Skeletal muscle tissue (tissue), 3 donors: ENCODE measurements at regions not wholly inside any gene's neighbourhood (a gene's known extent, or its start where the extent isn't known, plus 50 kb on each side); places are given as distances from the start of the nearest gene placed in this dataset.

Experiments used
- H3K27ac ChIP-seq: one replicate; pipeline ENCODE4 v1.7.0; 2013; ENCODE audit warnings: mild to moderate bottlenecking, low read depth, low read length, inconsistent platforms
- H3K27me3 ChIP-seq, 3 donors: one replicate each; pipeline ENCODE4 v1.7.0; 2013; ENCODE audit warnings: low read length in 3 of 3; ENCODE audit not compliant: control insufficient read depth in 3 of 3, insufficient read depth in 3 of 3
- H3K36me3 ChIP-seq, 3 donors: one replicate each; pipeline ENCODE4 v1.7.0; 2013; ENCODE audit warnings: low read length in 3 of 3; ENCODE audit not compliant: control insufficient read depth in 3 of 3, insufficient read depth in 3 of 3
- H3K4me1 ChIP-seq, 3 donors: one replicate each; pipeline ENCODE4 v1.7.0; 2013; ENCODE audit warnings: low read length in 3 of 3, mild to moderate bottlenecking in 3 of 3; ENCODE audit not compliant: control insufficient read depth in 3 of 3, insufficient read depth in 3 of 3
- H3K4me3 ChIP-seq, 3 donors: one replicate each; pipeline ENCODE4 v1.7.0; 2013; ENCODE audit warnings: low read length in 3 of 3
- H3K9ac ChIP-seq, 3 donors: one replicate each; pipeline ENCODE4 v1.7.0; 2013; ENCODE audit warnings: low read length in 3 of 3, mild to moderate bottlenecking in 3 of 3, moderate library complexity in 2 of 3, low read depth in 1 of 3
- H3K9me3 ChIP-seq, 3 donors: one replicate each; pipeline ENCODE4 v1.7.0; 2013; ENCODE audit warnings: low read length in 3 of 3; ENCODE audit not compliant: control insufficient read depth in 3 of 3
- donor health status: Osteomylitis.

DNA sequence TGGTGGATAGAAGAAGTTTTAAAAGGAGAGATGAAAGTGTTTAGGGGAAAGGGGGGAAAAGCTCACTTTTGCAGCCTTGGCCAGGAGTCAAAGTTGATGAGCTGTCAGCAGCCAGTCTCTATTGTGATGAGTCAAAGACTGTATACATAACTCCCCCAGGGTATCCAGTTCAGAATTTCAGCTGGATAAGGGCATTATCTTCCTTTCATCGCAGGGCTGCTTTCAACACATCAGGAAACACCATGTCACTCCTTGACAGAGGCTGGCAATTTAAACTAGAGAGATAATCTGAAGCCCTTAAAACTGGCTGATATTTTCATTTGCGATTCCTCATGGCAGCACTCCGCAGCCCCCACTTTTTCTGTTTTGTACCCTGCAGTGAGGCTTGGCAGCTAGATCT is 328.5 kb downstream of the TBX15 start:
- H3K36me3 ChIP-seq: no peaks in the 10 kb centered on the region
- no peaks in the 10 kb centered on the region for H3K9me3 ChIP-seq
- no peak overlapping the region for H3K27ac ChIP-seq
- no peaks in the 10 kb centered on the region for H3K4me1 ChIP-seq
- no peak overlapping the region for H3K4me3 ChIP-seq
- H3K9ac ChIP-seq: no peak overlapping the region
- H3K27me3 ChIP-seq: no peaks in the 10 kb centered on the region

DNA sequence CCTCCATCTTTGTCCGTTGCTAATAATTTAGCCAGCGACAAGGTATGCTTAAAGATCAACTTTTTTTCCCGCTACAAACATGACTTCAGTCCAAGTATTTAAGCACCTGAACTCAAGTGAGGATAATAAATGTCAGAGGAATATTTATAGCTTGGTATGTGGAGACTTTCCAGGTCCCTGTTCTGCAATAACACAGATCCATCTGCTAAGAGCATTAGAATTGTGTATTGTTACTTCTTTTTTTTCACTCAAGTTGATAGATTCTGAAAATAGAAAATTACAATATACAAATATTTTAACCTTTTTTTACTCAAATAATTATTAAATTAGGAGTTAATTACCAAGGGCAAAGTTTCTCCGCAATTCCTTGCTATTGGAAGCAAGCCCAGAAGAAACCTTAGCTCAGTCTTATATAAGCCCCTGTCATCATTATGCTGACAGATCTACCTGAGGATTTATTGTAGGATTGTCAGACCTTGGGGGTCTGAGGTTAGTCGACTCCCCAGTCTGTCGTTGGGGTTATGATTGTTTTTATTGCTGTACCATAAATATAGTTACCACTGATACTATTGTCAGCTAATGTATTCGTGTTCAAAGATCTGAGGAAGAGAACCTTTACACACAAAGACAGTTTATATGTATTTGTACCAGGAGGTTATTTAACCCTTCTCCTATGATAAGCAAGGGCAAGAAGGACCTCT is 337.9 kb downstream of the TBX15 start:
- Histone ChIP-seq H3K4me1 (peaks cover 5 to 9% (median 6%) of the 10 kb centered on the region in 3 donors), H3K4me3 (no peak overlapping the region), H3K9ac (no peak overlapping the region), H3K36me3 (no peaks in the 10 kb centered on the region), H3K27me3 (no peaks in the 10 kb centered on the region), H3K27ac (no peak overlapping the region), H3K9me3 (no peaks in the 10 kb centered on the region)

DNA sequence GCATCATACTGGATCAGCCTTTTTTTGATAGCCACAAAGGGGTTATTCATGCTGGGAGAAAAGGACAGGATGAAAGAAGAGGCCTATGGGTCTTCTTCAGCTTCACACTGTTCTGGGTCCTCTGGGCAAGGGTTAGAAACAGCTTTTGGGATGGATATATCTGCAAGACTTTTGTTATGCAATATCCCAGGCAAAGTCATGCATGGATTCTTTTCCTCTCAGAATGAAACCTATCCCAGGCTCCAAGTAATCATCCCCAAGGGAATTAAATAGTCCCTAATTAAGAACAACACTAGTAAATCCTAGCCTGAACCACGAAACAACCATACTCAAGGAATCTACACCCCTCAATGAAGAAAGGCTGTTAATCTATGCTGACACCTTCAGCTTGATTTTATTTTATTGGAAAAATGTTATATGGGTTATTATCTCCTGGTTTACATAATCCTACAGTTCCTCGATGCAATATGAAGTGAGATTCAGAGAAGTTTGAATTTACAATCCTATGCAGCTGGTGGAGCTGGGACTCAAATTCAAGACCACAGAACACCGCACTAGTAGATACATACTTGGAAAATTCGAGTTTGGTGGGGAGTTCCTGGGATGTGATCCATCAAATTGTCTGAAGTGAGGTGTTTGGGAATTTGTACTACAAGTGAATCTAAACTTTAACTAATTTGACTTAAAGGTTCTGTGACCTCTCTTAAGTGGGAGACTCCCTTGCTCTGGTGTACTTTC is 338.6 kb downstream of the TBX15 start:
- Histone ChIP-seq H3K27ac (no peak overlapping the region), H3K36me3 (no peaks in the 10 kb centered on the region), H3K9ac (no peak overlapping the region), H3K27me3 (no peaks in the 10 kb centered on the region), H3K9me3 (no peaks in the 10 kb centered on the region), H3K4me1 (peaks cover 5 to 9% (median 6%) of the 10 kb centered on the region in 3 donors), H3K4me3 (no peak overlapping the region)

DNA sequence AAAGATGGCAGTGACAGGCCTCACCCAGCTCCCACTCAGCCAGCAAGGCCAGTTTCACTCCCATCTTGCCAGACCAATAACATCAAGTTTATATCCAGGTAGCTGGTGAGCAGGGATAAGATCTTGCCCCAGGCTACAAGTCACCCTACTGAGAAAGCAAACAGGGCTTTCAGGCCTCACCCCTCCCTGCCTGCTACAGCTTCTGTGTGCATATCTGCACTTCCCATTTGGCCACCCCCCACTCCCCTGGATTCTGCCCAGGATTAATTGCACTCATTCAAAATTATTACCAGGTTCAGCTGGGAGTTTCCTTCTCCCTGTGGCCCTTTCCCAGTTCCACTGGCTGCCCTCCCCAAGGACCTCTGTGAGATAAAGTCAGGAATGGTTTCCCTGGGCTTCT is 352.1 kb downstream of the TBX15 start:
- no peak overlapping the region for H3K9ac ChIP-seq
- no peak overlapping the region for H3K27ac ChIP-seq
- H3K9me3 ChIP-seq: no peaks in the 10 kb centered on the region

DNA sequence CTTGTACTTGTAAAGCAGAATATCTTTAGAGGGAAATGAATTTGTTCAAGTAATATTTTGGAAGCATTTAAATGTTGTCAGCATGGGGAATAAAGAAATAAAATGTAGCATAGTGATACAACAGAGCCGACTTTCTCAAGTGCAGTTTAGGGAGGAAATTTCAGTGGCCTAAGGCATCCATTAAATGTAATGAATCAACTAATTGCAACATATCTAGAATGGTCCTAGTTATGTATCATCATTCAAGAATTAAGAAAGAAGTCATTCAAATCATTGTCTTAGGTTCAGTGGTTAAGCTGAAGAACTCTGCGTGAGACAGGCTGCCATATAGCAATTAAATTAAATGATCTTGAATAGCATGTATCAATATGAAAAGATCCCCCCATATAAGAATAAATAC is 360.7 kb downstream of the TBX15 start:
- Histone ChIP-seq H3K4me1 (no peaks in the 10 kb centered on the region), H3K27me3 (no peaks in the 10 kb centered on the region), H3K9me3 (no peaks in the 10 kb centered on the region), H3K9ac (no peak overlapping the region), H3K36me3 (no peaks in the 10 kb centered on the region), H3K4me3 (no peak overlapping the region), H3K27ac (no peak overlapping the region)

More for the DNA sequence above, 352.1 kb downstream of the TBX15 start:
- no peaks in the 10 kb centered on the region for H3K27me3 ChIP-seq
- H3K4me3 ChIP-seq: no peak overlapping the region
- no peaks in the 10 kb centered on the region for H3K4me1 ChIP-seq
- H3K36me3 ChIP-seq: no peaks in the 10 kb centered on the region

DNA sequence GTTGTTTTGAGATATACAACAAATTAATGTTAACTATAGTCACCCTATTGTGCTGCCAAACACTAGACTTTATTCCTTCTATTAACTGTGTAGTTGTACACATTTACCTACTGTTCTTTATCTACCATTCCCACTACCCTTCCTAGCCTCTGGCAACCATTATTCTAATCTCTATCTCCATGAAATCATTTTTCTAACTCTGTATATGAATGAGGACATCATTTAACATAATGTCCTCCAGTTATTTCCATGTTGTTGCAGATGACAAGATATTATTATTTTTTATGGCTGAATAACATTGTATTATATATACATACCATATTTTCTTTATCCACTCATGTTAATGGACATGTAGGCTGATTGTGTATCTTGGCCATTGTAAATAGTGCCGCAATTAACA is 366.3 kb downstream of the TBX15 start:
- Histone ChIP-seq H3K9ac (no peak overlapping the region), H3K9me3 (no peaks in the 10 kb centered on the region), H3K4me3 (no peak overlapping the region), H3K4me1 (peaks cover 2 to 12% (median 3%) of the 10 kb centered on the region in 3 donors), H3K36me3 (no peaks in the 10 kb centered on the region), H3K27ac (no peak overlapping the region), H3K27me3 (no peaks in the 10 kb centered on the region)

DNA sequence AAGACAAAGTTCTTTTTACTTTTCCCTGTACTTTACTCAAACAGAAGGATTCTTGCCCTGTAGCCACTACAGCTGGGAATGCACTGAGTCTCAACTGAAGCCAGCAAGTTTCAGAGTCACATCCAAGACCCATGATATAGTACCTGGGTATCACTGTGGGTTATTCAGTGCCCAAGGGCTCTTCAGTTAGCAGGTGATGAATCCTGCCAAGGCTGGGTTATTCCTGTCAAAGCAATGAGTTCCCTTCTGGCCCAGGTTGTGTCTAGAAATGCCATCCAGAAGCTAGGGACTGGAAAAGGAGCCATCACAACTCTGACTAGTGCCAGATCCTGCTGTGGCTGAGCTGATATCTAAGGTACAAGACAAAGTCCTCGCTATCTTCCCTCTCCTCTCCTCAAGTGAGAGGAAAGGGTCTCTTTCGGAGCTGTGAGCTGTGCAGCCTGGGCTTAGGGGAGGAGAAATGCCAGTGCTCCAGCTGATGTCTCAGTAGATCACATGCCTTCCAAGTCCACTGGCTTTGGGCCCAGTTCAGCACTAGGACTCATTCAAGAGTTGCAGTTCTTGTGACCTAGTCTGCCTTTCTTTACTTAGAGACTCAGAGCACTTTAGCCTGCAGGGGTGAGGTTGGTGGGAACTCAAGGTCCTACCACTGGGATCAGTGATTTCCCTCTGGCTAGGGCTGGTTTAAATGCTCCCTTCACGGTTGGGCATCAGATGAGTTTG is 369.4 kb downstream of the TBX15 start:
- Histone ChIP-seq H3K27ac (no peak overlapping the region), H3K36me3 (no peaks in the 10 kb centered on the region), H3K9ac (no peak overlapping the region), H3K9me3 (no peaks in the 10 kb centered on the region), H3K4me1 (peaks cover 2 to 12% (median 3%) of the 10 kb centered on the region in 3 donors), H3K27me3 (no peaks in the 10 kb centered on the region), H3K4me3 (peak overlapping the region in 1 of 3 donors; percentile 39)

DNA sequence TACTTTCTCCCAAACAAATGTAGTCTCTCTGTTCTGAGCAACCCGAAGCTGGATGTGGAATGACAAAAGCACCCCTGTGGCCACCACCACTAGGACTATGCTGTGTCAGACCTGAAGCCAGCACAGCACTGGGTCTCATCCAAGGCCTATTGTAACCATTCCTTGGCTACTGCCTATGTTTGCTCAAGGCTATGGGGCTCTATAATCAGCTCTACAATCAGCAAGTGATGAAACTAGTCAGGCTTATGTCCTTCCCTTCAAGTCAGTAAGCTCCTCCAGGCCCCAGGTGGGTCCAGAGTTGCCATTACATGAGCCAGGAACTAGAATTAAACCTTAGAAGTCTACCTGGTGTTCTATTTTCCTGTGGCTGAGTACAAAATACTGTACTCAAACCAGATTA is 370.2 kb downstream of the TBX15 start:
- Histone ChIP-seq H3K9ac (no peak overlapping the region), H3K36me3 (no peaks in the 10 kb centered on the region), H3K27ac (no peak overlapping the region), H3K4me1 (peaks cover 2 to 12% (median 3%) of the 10 kb centered on the region in 3 donors), H3K9me3 (no peaks in the 10 kb centered on the region), H3K27me3 (no peaks in the 10 kb centered on the region), H3K4me3 (no peak overlapping the region)

DNA sequence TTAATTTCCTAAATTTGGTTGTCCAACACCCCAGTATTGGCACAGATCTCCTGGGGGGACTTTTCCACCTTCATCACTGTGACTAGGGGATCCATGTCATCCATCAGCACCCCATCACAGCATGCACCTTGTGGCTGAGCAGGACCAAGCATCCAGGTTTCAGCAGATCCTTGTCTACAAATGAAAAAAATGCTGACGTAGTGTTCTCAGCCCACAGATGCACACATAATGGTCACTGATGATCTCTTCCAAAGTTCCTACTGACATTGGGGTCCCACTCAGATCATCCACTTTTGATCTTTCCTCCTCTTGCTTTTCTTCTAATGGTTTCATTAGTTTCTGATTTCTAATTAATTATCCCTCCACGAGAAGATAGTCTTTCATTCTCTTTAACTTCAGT is 373.1 kb downstream of the TBX15 start:
- Histone ChIP-seq H3K27me3 (no peaks in the 10 kb centered on the region), H3K9ac (no peak overlapping the region), H3K4me1 (peaks cover 2 to 12% (median 3%) of the 10 kb centered on the region in 3 donors), H3K4me3 (no peak overlapping the region), H3K9me3 (no peaks in the 10 kb centered on the region), H3K36me3 (no peaks in the 10 kb centered on the region), H3K27ac (no peak overlapping the region)
